Smooth muscle cell (in vitro differentiated cells): ENCODE measurements at regions not wholly inside any gene's neighbourhood (a gene's known extent, or its start where the extent isn't known, plus 50 kb on each side); places are given as distances from the start of the nearest gene placed in this dataset.

Experiments
- DNase-seq: peaks from one replicate; lab custom pipeline; 2025; ENCODE audit not compliant: unreplicated experiment; lab: John Stamatoyannopoulos, UW
- H2AFZ ChIP-seq: fragments of 200-600 bp; sonication (generic); 2 replicates; pipeline ENCODE4 v1.6.0; 2016; ENCODE audit warnings: antibody characterized with exemption, low read depth, mild to moderate bottlenecking
- H3F3A ChIP-seq: fragments of 200-600 bp; sonication (generic); 2 replicates; pipeline ENCODE4 v1.6.0; 2017; ENCODE audit warnings: antibody characterized with exemption, low read depth
- H3K27ac ChIP-seq: fragments of 200-600 bp; sonication (generic); 2 replicates; pipeline ENCODE4 v1.5.1; 2016; ENCODE audit warnings: low read depth, mild to moderate bottlenecking
- H3K27me3 ChIP-seq: fragments of 200-600 bp; sonication (generic); 2 replicates; pipeline ENCODE4 v1.6.1; 2016; ENCODE audit warnings: low read depth, mild to moderate bottlenecking
- H3K36me3 ChIP-seq: fragments of 200-600 bp; sonication (generic); 2 replicates; pipeline ENCODE4 v1.5.1; 2016; ENCODE audit warnings: low read depth
- H3K4me1 ChIP-seq: fragments of 200-600 bp; sonication (generic); 2 replicates; pipeline ENCODE4 v1.5.1; 2016; ENCODE audit warnings: low read depth
- H3K4me2 ChIP-seq: fragments of 200-600 bp; sonication (generic); 2 replicates; pipeline ENCODE4 v1.6.0; 2016; ENCODE audit warnings: mild to moderate bottlenecking
- H3K4me3 ChIP-seq: fragments of 200-600 bp; sonication (generic); 2 replicates; pipeline ENCODE4 v1.5.1; 2016; ENCODE audit warnings: mild to moderate bottlenecking
- H3K79me2 ChIP-seq: fragments of 200-600 bp; sonication (generic); 2 replicates; pipeline ENCODE4 v1.6.0; 2016; ENCODE audit warnings: low read depth, mild to moderate bottlenecking
- H3K9ac ChIP-seq: fragments of 200-600 bp; sonication (generic); 2 replicates; pipeline ENCODE4 v1.6.0; 2016; ENCODE audit warnings: low read depth
- H3K9me3 ChIP-seq: fragments of 200-600 bp; sonication (generic); replicated peaks from 2 replicates; pipeline ENCODE4 v1.5.1; 2016; ENCODE audit warnings: low read depth
- H4K20me1 ChIP-seq: fragments of 200-600 bp; sonication (generic); 2 replicates; pipeline ENCODE4 v1.6.0; 2016; ENCODE audit warnings: low read depth
- WGBS: methylation state at CpG from one replicate; pipeline ENCODE4 v1.1.7; 2016; ENCODE audit warnings: low lambda C conversion rate; 5-methylcytosine and 5-hydroxymethylcytosine counted together
- TF ChIP-seq, protein P1 (sequence below): fragments of 200-600 bp; sonication (generic); IDR thresholded peaks from 2 replicates; pipeline ENCODE4 v1.5.1; 2017; ENCODE audit warnings: borderline replicate concordance, mild to moderate bottlenecking, antibody characterized with exemption; ENCODE audit not compliant: insufficient read depth, poor library complexity, severe bottlenecking

DNA sequence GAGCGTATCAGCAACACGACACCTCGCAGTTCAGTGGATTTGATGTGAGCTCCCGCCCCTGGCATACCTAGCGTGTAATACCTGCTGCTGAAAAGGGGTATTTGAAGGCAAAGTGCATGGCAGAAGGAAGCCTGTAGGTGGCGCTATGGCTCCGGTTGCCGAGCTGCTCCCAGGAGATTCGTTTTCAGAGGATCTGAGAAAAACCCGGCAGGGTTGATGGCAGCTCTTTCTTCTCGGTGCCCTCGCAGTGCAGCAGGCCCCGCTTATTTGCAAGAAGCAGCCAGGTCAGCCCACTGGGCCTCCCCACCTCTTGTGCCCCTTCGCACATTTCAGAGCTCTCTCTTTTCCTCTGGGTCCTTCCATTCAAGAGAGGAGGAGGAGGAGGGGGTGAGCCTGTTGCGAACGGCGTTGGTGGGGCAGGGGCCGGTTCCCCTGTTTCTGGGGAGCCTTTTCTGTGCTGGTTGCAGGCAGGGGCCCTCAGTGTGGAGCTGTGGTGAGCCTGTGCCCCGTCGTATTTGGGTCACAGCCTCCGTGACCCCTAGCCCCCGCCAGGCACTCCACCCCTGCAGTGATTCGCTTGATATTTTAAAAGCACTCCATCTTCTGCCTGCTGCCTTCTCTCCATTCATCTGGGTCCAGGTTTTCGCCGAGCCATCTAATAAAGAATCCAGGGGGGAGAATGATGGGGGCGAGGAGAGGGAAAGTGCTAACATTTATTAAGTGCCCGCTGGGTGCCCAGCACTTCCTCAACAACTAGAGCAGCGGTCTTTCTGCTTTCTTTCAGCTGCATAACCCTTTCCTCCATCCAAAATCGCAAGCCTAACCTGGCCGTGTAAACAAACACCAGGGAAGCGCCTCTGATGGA lies 85.3 kb upstream of the SYT13 start:
- Histone ChIP-seq H3K4me3 (peak overlapping the region; percentile 22), H3K27me3 (peaks cover 18% of the 10 kb centered on the region), H3K4me2 (peak overlapping the region; percentile 77), H4K20me1 (no peaks in the 10 kb centered on the region), H3F3A (no peaks in the 10 kb centered on the region), H3K36me3 (no peaks in the 10 kb centered on the region), H2AFZ (peak overlapping the region; percentile 59), H3K27ac (no peak overlapping the region), H3K9me3 (no peaks in the 10 kb centered on the region), H3K4me1 (peaks cover 18% of the 10 kb centered on the region), H3K9ac (no peak overlapping the region), H3K79me2 (no peaks in the 10 kb centered on the region)
- WGBS, result 31% methylated on average over 31 of the region's 31 CpGs
- DNase-seq, result peak; percentile 37
- TF ChIP-seq, protein P1, sequence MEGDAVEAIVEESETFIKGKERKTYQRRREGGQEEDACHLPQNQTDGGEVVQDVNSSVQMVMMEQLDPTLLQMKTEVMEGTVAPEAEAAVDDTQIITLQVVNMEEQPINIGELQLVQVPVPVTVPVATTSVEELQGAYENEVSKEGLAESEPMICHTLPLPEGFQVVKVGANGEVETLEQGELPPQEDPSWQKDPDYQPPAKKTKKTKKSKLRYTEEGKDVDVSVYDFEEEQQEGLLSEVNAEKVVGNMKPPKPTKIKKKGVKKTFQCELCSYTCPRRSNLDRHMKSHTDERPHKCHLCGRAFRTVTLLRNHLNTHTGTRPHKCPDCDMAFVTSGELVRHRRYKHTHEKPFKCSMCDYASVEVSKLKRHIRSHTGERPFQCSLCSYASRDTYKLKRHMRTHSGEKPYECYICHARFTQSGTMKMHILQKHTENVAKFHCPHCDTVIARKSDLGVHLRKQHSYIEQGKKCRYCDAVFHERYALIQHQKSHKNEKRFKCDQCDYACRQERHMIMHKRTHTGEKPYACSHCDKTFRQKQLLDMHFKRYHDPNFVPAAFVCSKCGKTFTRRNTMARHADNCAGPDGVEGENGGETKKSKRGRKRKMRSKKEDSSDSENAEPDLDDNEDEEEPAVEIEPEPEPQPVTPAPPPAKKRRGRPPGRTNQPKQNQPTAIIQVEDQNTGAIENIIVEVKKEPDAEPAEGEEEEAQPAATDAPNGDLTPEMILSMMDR, result peak; percentile 98

DNA sequence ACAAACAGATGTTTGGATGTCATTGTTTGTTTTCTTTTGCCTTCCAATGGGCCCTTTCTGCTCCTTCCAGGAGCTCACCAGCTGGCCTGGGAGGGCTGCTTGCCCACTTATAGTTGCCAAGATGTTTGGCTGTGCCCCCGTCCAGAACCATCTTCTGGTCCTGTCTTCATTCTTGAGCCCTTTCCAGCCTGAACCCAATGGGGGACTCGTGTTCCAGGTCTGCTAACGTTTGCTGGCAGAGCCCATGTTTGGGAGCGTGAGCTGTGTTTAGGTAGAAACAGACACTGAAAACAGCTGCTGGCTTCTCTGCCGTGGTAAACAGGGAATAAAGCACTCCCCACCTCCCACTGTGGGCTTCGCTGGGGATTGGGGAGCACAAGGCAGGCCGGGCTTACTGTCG lies 83.2 kb upstream of the SYT13 start:
- no peaks in the 10 kb centered on the region for H3K9me3 ChIP-seq
- no peak overlapping the region for H3K4me3 ChIP-seq
- H3K79me2 ChIP-seq, result no peaks in the 10 kb centered on the region
- no peaks in the 10 kb centered on the region for H4K20me1 ChIP-seq
- H3K4me2 ChIP-seq, result no peak overlapping the region
- TF ChIP-seq, protein P1, result no peak
- no peak overlapping the region for H3K27ac ChIP-seq
- H3K4me1 ChIP-seq, result peaks cover 22% of the 10 kb centered on the region
- H3K27me3 ChIP-seq, result peaks cover 9% of the 10 kb centered on the region
- DNase-seq, result no peak
- 80% methylated on average over 8 of the region's 8 CpGs for WGBS
- H2AFZ ChIP-seq, result no peak overlapping the region
- no peaks in the 10 kb centered on the region for H3K36me3 ChIP-seq
- no peak overlapping the region for H3K9ac ChIP-seq
- H3F3A ChIP-seq, result no peaks in the 10 kb centered on the region

DNA sequence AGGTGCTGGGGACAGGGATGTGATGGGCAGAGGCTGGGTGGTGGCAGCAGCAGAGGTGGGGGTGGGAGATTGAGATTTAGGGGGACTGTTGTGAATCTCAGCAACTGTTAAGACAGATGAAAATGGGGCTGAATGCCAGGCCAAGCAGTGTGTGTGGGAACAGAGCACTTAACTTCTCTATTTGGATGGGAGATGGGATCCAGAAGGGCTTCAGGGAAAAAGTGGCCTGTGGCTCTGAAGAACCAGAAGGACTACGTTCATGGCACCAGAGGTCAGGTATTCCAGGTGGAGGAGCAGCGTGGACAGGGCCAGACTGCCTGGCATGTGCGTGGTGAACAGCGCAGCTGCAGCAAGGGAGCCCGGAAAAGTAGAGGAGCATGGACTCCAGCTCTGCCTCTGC lies 82.6 kb upstream of the SYT13 start:
- Histone ChIP-seq H3K9me3 (no peaks in the 10 kb centered on the region), H3K4me1 (peaks cover 22% of the 10 kb centered on the region), H4K20me1 (no peaks in the 10 kb centered on the region), H3F3A (no peaks in the 10 kb centered on the region), H3K79me2 (no peaks in the 10 kb centered on the region), H3K9ac (no peak overlapping the region), H3K4me3 (no peak overlapping the region), H2AFZ (no peak overlapping the region), H3K27ac (no peak overlapping the region), H3K4me2 (no peak overlapping the region), H3K27me3 (peaks cover 3% of the 10 kb centered on the region), H3K36me3 (no peaks in the 10 kb centered on the region)
- no peak for DNase-seq
- TF ChIP-seq, protein P1, result no peak
- WGBS, result 94% methylated on average over 5 of the region's 5 CpGs
